HUES64 (cell line): ENCODE measurements at regions not wholly inside any gene's neighbourhood (a gene's known extent, or its start where the extent isn't known, plus 50 kb on each side); places are given as distances from the start of the nearest gene placed in this dataset.

Experiments
- H3K27ac ChIP-seq: 2 replicates; pipeline ENCODE4 v1.7.0; 2013; ENCODE audit warnings: low read depth, low read length, inconsistent platforms
- H3K27me3 ChIP-seq: 2 replicates; pipeline ENCODE4 v1.6.1; 2013; ENCODE audit warnings: mild to moderate bottlenecking, low read length; ENCODE audit not compliant: insufficient read depth
- H3K36me3 ChIP-seq: 2 replicates; pipeline ENCODE4 v1.6.1; 2013; ENCODE audit warnings: mild to moderate bottlenecking, low read length; ENCODE audit not compliant: insufficient read depth
- H3K4me1 ChIP-seq: 2 replicates; pipeline ENCODE4 v1.6.1; 2013; ENCODE audit warnings: mild to moderate bottlenecking, low read length, moderate library complexity; ENCODE audit not compliant: insufficient read depth
- H3K4me3 ChIP-seq: 2 replicates; pipeline ENCODE4 v1.5.1; 2013; ENCODE audit warnings: mild to moderate bottlenecking, low read length, moderate library complexity
- H3K9ac ChIP-seq: 2 replicates; pipeline ENCODE4 v1.6.1; 2013; ENCODE audit warnings: mild to moderate bottlenecking, low read depth, low read length
- H3K9me3 ChIP-seq: 2 replicates; pipeline ENCODE4 v1.6.1; 2013; ENCODE audit warnings: low read depth, low read length; ENCODE audit not compliant: insufficient read depth
- WGBS: fragments of 150-250, 120-280 bp; methylation state at CpG from one replicate; pipeline ENCODE4 v1.1.7; 2013; ENCODE audit warnings: missing lambda C conversion rate; 5-methylcytosine and 5-hydroxymethylcytosine counted together

DNA sequence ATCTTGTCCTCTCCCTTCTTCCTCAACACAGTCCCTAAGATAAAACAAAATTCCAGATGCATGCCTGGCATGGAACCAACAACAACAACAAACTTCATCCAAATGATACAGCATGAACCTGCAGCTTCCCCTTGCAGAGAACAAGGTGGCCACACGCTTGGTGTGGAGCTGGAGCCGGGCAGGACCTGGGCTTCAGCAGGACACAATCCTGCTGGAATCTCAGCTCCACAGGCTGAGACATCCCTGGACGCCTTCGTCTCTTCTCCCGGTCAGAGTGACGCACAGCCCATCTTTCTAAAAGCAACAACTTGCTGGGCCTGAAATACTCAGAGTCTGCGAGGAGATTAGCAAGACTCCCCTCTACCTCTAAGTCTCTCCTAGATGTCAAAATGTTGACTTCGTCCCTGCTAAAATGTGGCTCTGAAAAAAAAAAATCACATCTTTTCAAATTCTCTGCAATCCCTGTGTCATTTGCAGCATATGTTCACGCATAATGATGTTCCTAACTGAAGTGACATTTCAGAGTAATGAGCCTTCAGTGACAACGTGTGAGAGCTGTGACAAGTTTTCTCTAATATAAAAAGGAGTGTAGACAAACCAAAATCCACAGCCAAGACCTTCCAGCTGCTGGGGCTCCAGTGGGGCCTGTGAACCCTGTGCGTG lies 1232.3 kb downstream of the TBC1D22A start:
- H3K9ac ChIP-seq: no peak overlapping the region
- peaks cover 31% of the 10 kb centered on the region for H3K9me3 ChIP-seq
- H3K36me3 ChIP-seq: no peaks in the 10 kb centered on the region
- WGBS: 92% methylated on average over 11 of the region's 11 CpGs
- H3K4me1 ChIP-seq: no peaks in the 10 kb centered on the region
- no peak overlapping the region for H3K4me3 ChIP-seq
- H3K27ac ChIP-seq: no peak overlapping the region
- H3K27me3 ChIP-seq: no peaks in the 10 kb centered on the region

DNA sequence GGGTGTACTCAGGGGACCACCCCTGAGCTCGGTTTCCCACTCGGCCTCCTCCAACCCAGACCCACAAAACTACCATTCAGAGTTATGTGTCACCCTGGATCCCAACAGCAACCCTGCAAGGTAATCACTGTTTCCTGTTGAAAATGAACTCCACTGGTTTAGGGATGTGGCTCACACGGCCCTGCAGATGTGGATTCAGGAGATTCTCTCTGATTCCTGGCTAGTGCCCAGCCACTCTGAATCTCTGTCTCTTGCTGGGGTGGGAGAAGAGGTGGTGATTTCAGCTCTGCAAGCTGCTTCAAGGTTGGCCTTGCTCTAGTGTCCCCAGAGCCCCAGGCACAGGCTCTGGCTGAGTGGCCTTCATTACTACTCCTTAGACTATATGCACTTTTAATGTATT lies 1231.6 kb downstream of the TBC1D22A start:
- no peak overlapping the region for H3K27ac ChIP-seq
- H3K9ac ChIP-seq: no peak overlapping the region
- no peaks in the 10 kb centered on the region for H3K36me3 ChIP-seq
- WGBS: 48% methylated on average over 3 of the region's 3 CpGs
- no peaks in the 10 kb centered on the region for H3K27me3 ChIP-seq
- no peak overlapping the region for H3K4me3 ChIP-seq
- H3K9me3 ChIP-seq: peaks cover 34% of the 10 kb centered on the region
- no peaks in the 10 kb centered on the region for H3K4me1 ChIP-seq

DNA sequence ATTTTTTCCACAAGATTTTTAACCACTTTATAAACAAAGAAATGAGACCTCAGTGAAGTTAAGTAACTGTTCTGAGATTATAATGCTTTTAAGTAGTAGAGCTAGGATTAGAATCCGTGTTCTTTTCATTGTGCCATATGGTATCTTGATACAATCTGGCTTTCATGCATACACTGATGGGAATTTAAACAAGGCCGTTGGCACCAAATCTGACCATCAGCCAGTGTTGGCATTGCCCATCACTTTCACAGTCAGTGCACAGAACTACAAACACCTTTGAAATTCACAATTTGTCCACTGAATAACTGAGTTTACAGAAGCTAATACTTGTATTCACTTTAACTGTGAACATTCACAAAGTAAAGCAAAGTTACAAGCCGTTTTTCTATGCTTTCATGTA lies 1228.0 kb downstream of the TBC1D22A start:
- H3K27ac ChIP-seq: no peak overlapping the region
- no peaks in the 10 kb centered on the region for H3K4me1 ChIP-seq
- H3K4me3 ChIP-seq: no peak overlapping the region
- no peaks in the 10 kb centered on the region for H3K36me3 ChIP-seq
- H3K9ac ChIP-seq: no peak overlapping the region
- H3K27me3 ChIP-seq: no peaks in the 10 kb centered on the region
- WGBS: 73% methylated on average over 3 of the region's 3 CpGs
- peaks cover 64% of the 10 kb centered on the region for H3K9me3 ChIP-seq

DNA sequence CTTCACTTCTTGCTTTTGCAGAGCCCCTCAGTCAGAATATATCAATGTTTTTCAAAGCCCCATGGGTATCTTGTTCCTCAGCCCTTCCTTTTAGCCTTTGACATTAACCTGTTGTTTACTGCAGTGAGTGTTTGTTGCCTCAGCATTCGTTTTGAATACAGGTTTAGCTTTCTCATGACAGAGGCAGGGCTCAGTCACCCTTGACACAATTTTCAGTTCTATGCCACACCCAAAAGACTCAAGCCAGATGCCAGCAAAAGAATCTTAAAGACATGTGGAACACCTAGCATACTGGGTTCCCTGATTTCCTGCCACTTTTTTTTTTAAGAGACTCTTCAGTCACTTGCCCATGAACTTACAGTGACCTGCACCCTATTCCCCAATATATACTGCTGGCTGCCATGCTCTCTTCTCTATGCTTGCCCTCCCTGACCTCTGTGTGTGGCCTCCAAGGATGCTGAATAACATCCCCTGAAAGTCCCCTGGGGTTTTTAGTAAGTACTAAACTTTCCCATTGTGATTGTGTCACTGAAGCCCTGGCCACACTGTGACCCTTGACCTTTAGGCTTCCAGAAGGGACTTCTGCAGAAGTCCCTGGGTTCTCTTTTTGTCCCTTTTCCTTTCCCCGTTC lies 1225.5 kb downstream of the TBC1D22A start:
- Histone ChIP-seq H3K9ac (no peak overlapping the region), H3K27ac (no peak overlapping the region), H3K4me1 (no peaks in the 10 kb centered on the region), H3K4me3 (no peak overlapping the region), H3K9me3 (peaks cover 78% of the 10 kb centered on the region), H3K36me3 (no peaks in the 10 kb centered on the region), H3K27me3 (no peaks in the 10 kb centered on the region)
- WGBS: 65% methylated on average over 2 of the region's 2 CpGs

DNA sequence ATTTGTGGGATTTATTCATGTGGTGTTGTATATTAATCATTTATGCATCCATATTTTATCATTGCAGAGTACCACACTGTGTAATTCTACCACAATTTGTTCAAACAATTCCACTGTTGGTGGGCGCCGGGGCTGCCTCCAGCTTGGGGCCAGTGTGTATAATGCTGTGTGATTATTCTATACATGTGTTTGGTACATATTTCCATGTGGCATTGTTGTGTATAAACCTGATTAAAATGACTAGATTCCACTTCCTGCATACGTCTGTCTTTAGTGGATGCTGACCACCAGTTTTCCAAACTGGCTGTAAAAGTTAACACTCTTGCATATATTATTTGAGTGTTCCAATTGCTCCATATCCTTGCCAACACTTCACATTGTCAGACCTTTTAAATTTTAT lies 1213.8 kb downstream of the TBC1D22A start:
- H3K4me3 ChIP-seq: no peak overlapping the region
- H3K27ac ChIP-seq: no peak overlapping the region
- no peaks in the 10 kb centered on the region for H3K36me3 ChIP-seq
- 90% methylated on average over 3 of the region's 3 CpGs for WGBS
- H3K9me3 ChIP-seq: peaks cover 76% of the 10 kb centered on the region
- H3K4me1 ChIP-seq: no peaks in the 10 kb centered on the region
- no peaks in the 10 kb centered on the region for H3K27me3 ChIP-seq
- H3K9ac ChIP-seq: no peak overlapping the region

DNA sequence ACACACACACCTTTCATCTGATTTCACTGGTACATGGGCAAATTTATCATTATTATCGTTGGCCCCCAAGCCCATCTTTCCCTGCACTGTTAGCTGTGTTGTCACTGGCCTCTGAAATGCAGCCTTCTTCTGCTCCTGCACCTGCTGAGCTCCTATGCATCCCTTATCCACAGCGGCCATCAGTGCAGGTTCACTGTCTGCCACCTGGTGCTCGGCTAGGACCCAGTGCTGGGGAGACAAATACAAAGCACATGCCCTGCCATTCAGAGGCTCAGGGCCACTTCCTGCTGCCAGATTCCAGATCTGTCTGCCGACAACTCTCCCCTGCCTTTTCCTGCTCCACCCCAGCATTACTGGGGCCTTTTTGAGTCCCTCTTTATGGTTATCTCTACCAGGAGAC lies 1205.4 kb downstream of the TBC1D22A start:
- Histone ChIP-seq H3K27ac (no peak overlapping the region), H3K9me3 (peaks cover 57% of the 10 kb centered on the region), H3K36me3 (no peaks in the 10 kb centered on the region), H3K9ac (no peak overlapping the region), H3K4me3 (no peak overlapping the region), H3K4me1 (no peaks in the 10 kb centered on the region), H3K27me3 (no peaks in the 10 kb centered on the region)
- 79% methylated on average over 4 of the region's 4 CpGs for WGBS

DNA sequence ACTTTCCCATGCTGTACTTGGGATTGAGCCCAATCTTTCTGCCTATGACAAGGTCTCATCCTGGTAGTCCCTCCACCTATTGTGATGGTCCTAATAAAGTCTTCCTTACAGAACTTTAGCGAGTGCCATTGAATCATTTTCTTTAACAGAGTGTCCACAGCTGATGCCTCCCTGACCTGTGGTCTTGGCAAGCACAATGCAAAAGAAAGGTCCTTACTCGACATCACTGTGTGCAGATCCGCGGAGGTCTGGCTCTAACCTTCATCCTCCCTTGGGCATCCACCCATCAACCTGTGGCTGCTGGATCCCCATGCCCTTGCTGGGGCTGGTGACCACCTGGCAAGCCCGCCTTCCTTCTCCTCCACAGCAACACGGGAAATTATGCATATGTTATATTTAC lies 1203.9 kb downstream of the TBC1D22A start:
- Histone ChIP-seq H3K36me3 (no peaks in the 10 kb centered on the region), H3K4me1 (no peaks in the 10 kb centered on the region), H3K27me3 (no peaks in the 10 kb centered on the region), H3K9me3 (peaks cover 51% of the 10 kb centered on the region), H3K27ac (no peak overlapping the region), H3K4me3 (no peak overlapping the region), H3K9ac (no peak overlapping the region)
- WGBS: 88% methylated on average over 6 of the region's 6 CpGs

DNA sequence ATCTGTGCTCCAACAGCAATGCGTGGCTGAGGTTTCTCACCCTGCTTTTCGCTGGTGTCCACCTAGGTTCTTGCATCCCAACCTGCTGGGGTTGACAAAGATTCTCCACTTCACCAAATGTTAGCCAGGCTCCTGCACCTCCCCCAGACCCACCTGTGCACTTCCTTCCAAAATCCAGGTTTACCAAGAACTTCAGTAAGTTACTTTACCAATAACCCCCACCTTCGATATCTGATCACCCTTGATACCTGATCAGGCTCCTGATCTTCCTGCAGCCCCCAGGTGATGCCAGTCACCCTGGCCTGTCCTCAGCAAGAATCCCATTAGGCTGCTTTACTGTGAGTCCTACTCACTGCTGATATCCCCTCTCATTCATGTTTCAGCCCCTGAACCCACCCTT lies 1203.4 kb downstream of the TBC1D22A start:
- no peaks in the 10 kb centered on the region for H3K36me3 ChIP-seq
- H3K4me3 ChIP-seq: no peak overlapping the region
- no peaks in the 10 kb centered on the region for H3K4me1 ChIP-seq
- no peak overlapping the region for H3K27ac ChIP-seq
- H3K27me3 ChIP-seq: no peaks in the 10 kb centered on the region
- H3K9me3 ChIP-seq: peaks cover 55% of the 10 kb centered on the region
- no peak overlapping the region for H3K9ac ChIP-seq
- 93% methylated on average over 3 of the region's 3 CpGs for WGBS

DNA sequence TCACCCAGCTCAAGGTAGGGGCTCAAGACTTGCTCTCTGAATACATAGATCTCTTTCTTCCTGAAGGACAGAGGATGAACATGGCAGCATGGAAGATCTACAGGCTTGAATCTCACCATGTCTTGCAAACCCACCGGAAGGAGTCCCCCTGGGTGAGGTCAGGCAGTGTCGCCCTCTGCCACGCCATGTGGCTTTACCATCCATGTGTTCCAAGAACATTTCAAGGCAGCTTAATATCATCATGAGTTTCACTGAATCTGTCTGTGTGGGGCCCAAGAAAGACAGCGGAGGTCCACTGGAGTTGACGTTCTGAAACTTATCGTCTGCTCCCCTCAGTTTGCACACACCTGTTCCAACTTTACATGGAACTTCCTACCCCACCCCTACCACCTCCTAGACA lies 1202.6 kb downstream of the TBC1D22A start:
- H3K4me1 ChIP-seq: no peaks in the 10 kb centered on the region
- no peak overlapping the region for H3K9ac ChIP-seq
- WGBS: 95% methylated on average over 6 of the region's 6 CpGs
- no peak overlapping the region for H3K4me3 ChIP-seq
- H3K27ac ChIP-seq: no peak overlapping the region
- H3K9me3 ChIP-seq: peaks cover 59% of the 10 kb centered on the region
- no peaks in the 10 kb centered on the region for H3K27me3 ChIP-seq
- no peaks in the 10 kb centered on the region for H3K36me3 ChIP-seq

DNA sequence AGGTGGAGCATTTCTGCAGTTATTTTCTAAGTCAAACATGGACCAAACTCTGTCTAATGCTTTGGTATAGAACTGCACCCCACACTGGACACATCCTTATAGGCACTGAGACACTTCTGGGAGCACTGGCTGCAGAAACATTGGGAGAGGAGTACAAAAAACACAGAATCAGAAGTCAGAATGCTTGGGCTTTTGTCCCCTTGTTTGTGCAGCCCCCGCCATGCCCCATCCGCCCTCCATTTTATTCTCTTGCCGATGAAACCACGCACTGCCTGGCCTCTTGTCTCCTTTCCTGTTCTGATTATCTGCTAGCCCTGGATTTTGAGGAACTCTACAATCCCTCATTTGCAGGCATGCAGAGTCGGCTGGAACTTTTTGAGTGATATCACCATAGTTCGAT lies 1201.2 kb downstream of the TBC1D22A start:
- Histone ChIP-seq H3K9me3 (peaks cover 68% of the 10 kb centered on the region), H3K4me1 (no peaks in the 10 kb centered on the region), H3K4me3 (no peak overlapping the region), H3K36me3 (no peaks in the 10 kb centered on the region), H3K27me3 (no peaks in the 10 kb centered on the region), H3K9ac (no peak overlapping the region), H3K27ac (no peak overlapping the region)
- 86% methylated on average over 6 of the region's 6 CpGs for WGBS

DNA sequence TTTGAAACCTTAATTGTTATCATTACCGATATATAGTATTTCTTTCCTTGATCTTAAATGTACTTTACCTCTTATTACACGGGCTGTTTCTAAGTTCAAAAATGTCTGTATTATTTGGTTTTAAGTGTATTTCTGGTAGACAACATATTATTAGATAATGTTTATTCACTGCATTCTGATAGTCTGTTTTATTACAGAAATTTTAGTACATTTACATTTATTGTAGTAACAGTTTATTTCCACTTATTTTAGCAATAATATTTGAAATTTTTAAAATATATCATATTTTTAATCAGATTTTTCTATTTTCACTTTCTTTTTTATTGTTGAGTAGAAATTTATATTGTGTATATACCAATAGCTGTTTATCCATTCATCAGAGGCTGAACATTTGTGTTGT lies 1195.2 kb downstream of the TBC1D22A start:
- Histone ChIP-seq H3K36me3 (no peaks in the 10 kb centered on the region), H3K27ac (no peak overlapping the region), H3K9ac (no peak overlapping the region), H3K4me3 (no peak overlapping the region), H3K27me3 (no peaks in the 10 kb centered on the region), H3K9me3 (peaks cover 75% of the 10 kb centered on the region), H3K4me1 (no peaks in the 10 kb centered on the region)
- no CpG with 5 or more reads among the region's 2 CpGs for WGBS

DNA sequence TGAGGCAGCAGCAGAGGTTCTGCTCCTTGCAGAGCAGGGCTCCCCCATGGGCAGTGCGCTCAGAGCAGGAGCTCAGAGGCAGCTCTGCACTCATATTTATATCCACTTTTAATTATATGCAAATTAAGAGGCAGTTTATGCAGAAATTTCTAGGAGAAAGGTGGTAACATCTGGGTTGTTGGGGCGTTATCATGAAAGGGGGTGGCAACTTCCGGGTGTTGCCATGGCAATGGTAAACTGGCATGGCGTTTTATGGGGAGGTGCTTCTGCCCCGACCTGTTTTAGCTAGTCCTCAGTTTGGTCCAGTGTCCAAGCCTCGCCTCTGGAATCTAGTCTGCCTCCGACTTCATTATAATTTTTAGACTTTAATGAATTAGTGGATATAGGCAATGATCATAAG lies 1191.7 kb downstream of the TBC1D22A start:
- Histone ChIP-seq H3K9ac (no peak overlapping the region), H3K27me3 (no peaks in the 10 kb centered on the region), H3K36me3 (no peaks in the 10 kb centered on the region), H3K9me3 (peaks cover 82% of the 10 kb centered on the region), H3K27ac (no peak overlapping the region), H3K4me1 (no peaks in the 10 kb centered on the region), H3K4me3 (no peak overlapping the region)
- 80% methylated on average over 5 of the region's 7 CpGs for WGBS
